OCI-LY3 (cell line): ENCODE measurements at regions not wholly inside any gene's neighbourhood (a gene's known extent, or its start where the extent isn't known, plus 50 kb on each side); places are given as distances from the start of the nearest gene placed in this dataset.

Source experiments
- H2AFZ ChIP-seq: fragments of 200-600, 300-600 bp; shearing (Covaris generic); 2 replicates; pipeline ENCODE4 v1.6.0; 2014; ENCODE audit warnings: antibody characterized with exemption, low read depth, low read length
- H3K27ac ChIP-seq: fragments of 200-600, 300-600 bp; sonication (generic); 2 replicates; pipeline ENCODE4 v1.5.1; 2014; ENCODE audit warnings: mild to moderate bottlenecking, low read length, moderate library complexity, mixed read lengths
- H3K27me3 ChIP-seq: fragments of 200-600, 300-600 bp; sonication (generic); 2 replicates; pipeline ENCODE4 v1.6.1; 2014; ENCODE audit warnings: low read depth, low read length, mixed read lengths
- H3K36me3 ChIP-seq: fragments of 200-600, 300-600 bp; sonication (generic); replicated peaks from 2 replicates; pipeline ENCODE3; 2014; ENCODE audit warnings: low read depth, low read length, mixed read lengths
- H3K4me1 ChIP-seq: fragments of 300-600, 200-600 bp; sonication (generic); 2 replicates; pipeline ENCODE4 v1.6.1; 2014; ENCODE audit warnings: low read length, mixed read lengths
- H3K4me2 ChIP-seq: fragments of 200-600, 300-600 bp; sonication (generic); 2 replicates; pipeline ENCODE4 v1.6.1; 2014; ENCODE audit warnings: low read length, mixed read lengths
- H3K4me3 ChIP-seq: fragments of 300-600, 200-600 bp; sonication (generic); 2 replicates; pipeline ENCODE4 v1.5.1; 2014; ENCODE audit warnings: antibody characterized with exemption, mild to moderate bottlenecking, low read length, moderate library complexity
- H3K79me2 ChIP-seq: fragments of 300-600, 200-600 bp; shearing (Covaris generic); 2 replicates; pipeline ENCODE4 v1.6.1; 2014; ENCODE audit warnings: mild to moderate bottlenecking, low read length, mixed read lengths
- H3K9ac ChIP-seq: fragments of 300-600, 200-600 bp; shearing (Covaris generic); 2 replicates; pipeline ENCODE4 v1.6.0; 2014; ENCODE audit warnings: mild to moderate bottlenecking, low read length, moderate library complexity
- H3K9me3 ChIP-seq: fragments of 200-600, 300-600 bp; shearing (Covaris generic); 2 replicates; pipeline ENCODE4 v1.6.1; 2014; ENCODE audit warnings: low read length, mixed read lengths; ENCODE audit not compliant: insufficient read depth
- H4K20me1 ChIP-seq: fragments of 200-600, 300-600 bp; sonication (generic); 2 replicates; pipeline ENCODE4 v1.6.1; 2016; ENCODE audit warnings: low read length, mixed read lengths; ENCODE audit not compliant: insufficient read depth
- CTCF ChIP-seq: fragments of 200-600, 300-600 bp; sonication (generic); IDR thresholded peaks from 2 replicates; pipeline ENCODE4 v1.5.1; 2014; ENCODE audit warnings: antibody characterized with exemption, low read length, low read depth
- EZH2phosphoT487 ChIP-seq: fragments of 200-600 bp; shearing (Covaris generic); IDR thresholded peaks from 2 replicates; pipeline ENCODE4 v1.6.1; 2018; ENCODE audit warnings: antibody characterized with exemption, mixed run types, low read depth

GRCh38 chr4:183763990-183764754, 105.1 kb downstream of the TRAPPC11 start:
- Histone ChIP-seq H3K9ac (no peak overlapping the region), H2AFZ (no peak overlapping the region), H3K36me3 (no peaks in the 10 kb centered on the region), H3K79me2 (no peaks in the 10 kb centered on the region), H4K20me1 (no peaks in the 10 kb centered on the region), H3K4me1 (no peaks in the 10 kb centered on the region), H3K27ac (no peak overlapping the region), H3K9me3 (no peaks in the 10 kb centered on the region), H3K4me3 (no peak overlapping the region), H3K4me2 (no peak overlapping the region), H3K27me3 (no peaks in the 10 kb centered on the region)
- no peak for TF ChIP-seq EZH2phosphoT487
- TF ChIP-seq CTCF, result no peak

GRCh38 chr4:183765251-183765911, 106.3 kb downstream of the TRAPPC11 start:
- no peak overlapping the region for H3K9ac ChIP-seq
- no peak overlapping the region for H2AFZ ChIP-seq
- no peak overlapping the region for H3K4me2 ChIP-seq
- no peaks in the 10 kb centered on the region for H4K20me1 ChIP-seq
- H3K79me2 ChIP-seq, result no peaks in the 10 kb centered on the region
- H3K4me1 ChIP-seq, result no peaks in the 10 kb centered on the region
- no peaks in the 10 kb centered on the region for H3K27me3 ChIP-seq
- no peak for TF ChIP-seq EZH2phosphoT487
- no peak for TF ChIP-seq CTCF
- no peak overlapping the region for H3K27ac ChIP-seq
- H3K4me3 ChIP-seq, result no peak overlapping the region
- no peaks in the 10 kb centered on the region for H3K36me3 ChIP-seq
- H3K9me3 ChIP-seq, result no peaks in the 10 kb centered on the region

GRCh38 chr4:183766140-183766539, 107.0 kb downstream of the TRAPPC11 start:
- Histone ChIP-seq H3K27ac (no peak overlapping the region), H3K27me3 (no peaks in the 10 kb centered on the region), H3K79me2 (no peaks in the 10 kb centered on the region), H4K20me1 (no peaks in the 10 kb centered on the region), H2AFZ (no peak overlapping the region), H3K4me3 (no peak overlapping the region), H3K9ac (no peak overlapping the region), H3K36me3 (no peaks in the 10 kb centered on the region), H3K9me3 (no peaks in the 10 kb centered on the region), H3K4me2 (no peak overlapping the region), H3K4me1 (no peaks in the 10 kb centered on the region)
- no peak for TF ChIP-seq EZH2phosphoT487

GRCh38 chr4:183770906-183771305, 111.8 kb downstream of the TRAPPC11 start:
- Histone ChIP-seq H3K27me3 (no peaks in the 10 kb centered on the region), H3K4me3 (no peak overlapping the region), H3K27ac (no peak overlapping the region), H3K4me1 (no peaks in the 10 kb centered on the region), H4K20me1 (no peaks in the 10 kb centered on the region), H3K4me2 (no peak overlapping the region), H3K9me3 (no peaks in the 10 kb centered on the region), H3K36me3 (no peaks in the 10 kb centered on the region), H3K9ac (no peak overlapping the region), H3K79me2 (no peaks in the 10 kb centered on the region), H2AFZ (no peak overlapping the region)
- no peak for TF ChIP-seq CTCF
- TF ChIP-seq EZH2phosphoT487, result no peak
